Vagina (tissue), 2 donors: ENCODE measurements at regions not wholly inside any gene's neighbourhood (a gene's known extent, or its start where the extent isn't known, plus 50 kb on each side); places are given as distances from the start of the nearest gene placed in this dataset.
"Not testable (repeated sequence)": the region's sequence is repeated elsewhere in the genome, so short reads cannot be mapped to it uniquely, and the experiment has no call there.

Experiments used
- DNase-seq, 2 donors: peaks; one replicate each; pipeline ENCODE4 v3.0.0-alpha.2; 2017; ENCODE audit errors: extremely low spot score in 2 of 2
- H3K27ac ChIP-seq: fragments of 200-600 bp; sonication (generic); one replicate; pipeline ENCODE4 v1.5.1; 2019
- H3K27me3 ChIP-seq: fragments of 200-600 bp; sonication (generic); one replicate; pipeline ENCODE4 v1.5.1; 2019
- H3K36me3 ChIP-seq, 2 donors: fragments of 200-600 bp; sonication (generic); one replicate each; pipeline ENCODE4 v1.5.1; 2017 to 2019
- H3K4me1 ChIP-seq: fragments of 200-600 bp; sonication (generic); one replicate; pipeline ENCODE4 v1.5.1; 2019
- H3K4me3 ChIP-seq, 2 donors: fragments of 200-600 bp; sonication (generic); 1 replicate in 1 of 2; 2 replicates in 1 of 2; pipeline ENCODE4 v1.5.1; 2016 to 2019
- H3K9me3 ChIP-seq: fragments of 200-600 bp; sonication (generic); one replicate; pipeline ENCODE4 v1.5.1; 2019
- CTCF ChIP-seq, 3 experiments: fragments of 450-650 bp in 2 of 3; fragments of 200-600 bp in 1 of 3; sonication (generic) in 1 of 3; IDR thresholded peaks; one replicate each; pipeline ENCODE4 v1.5.1; 2017 to 2019; ENCODE audit warnings: antibody characterized with exemption in 3 of 3, mild to moderate bottlenecking in 2 of 3, moderate library complexity in 2 of 3
- POLR2A ChIP-seq, 2 donors: fragments of 450-650 bp; IDR thresholded peaks; one replicate each; pipeline ENCODE4 v1.6.1; 2017; ENCODE audit warnings: antibody characterized with exemption in 2 of 2, mild to moderate bottlenecking in 2 of 2, moderate library complexity in 2 of 2
- POLR2AphosphoS5 ChIP-seq, 2 donors: sonication (generic); formaldehyde crosslinking; IDR thresholded peaks; one replicate each; pipeline ENCODE4 v1.9.0; 2017; ENCODE audit warnings: antibody characterized with exemption in 2 of 2, mild to moderate bottlenecking in 2 of 2, low read depth in 1 of 2; ENCODE audit not compliant: insufficient read depth in 1 of 2
- intact Hi-C: fragments of 100-400 bp; cut with DNase I; formaldehyde crosslinking; loops from one replicate; pipeline ENCODE4 v1.15.1; 2023

GRCh38 chr3:168794427-168794826, 698.7 kb upstream of the GOLIM4 start:
- DNase-seq: no peak
- intact Hi-C loops: no loop called here
- TF ChIP-seq POLR2AphosphoS5 (IDR thresholded peaks at IDR 0.05; ENCODE audit: insufficient read depth in 1 of 2, low read depth in 1 of 2) (no peak), CTCF (IDR thresholded peaks at IDR 0.05) (no peak), POLR2A (IDR thresholded peaks at IDR 0.05) (no peak)
- Histone ChIP-seq H3K4me1 (no peaks in the 10 kb centered on the region), H3K36me3 (no peaks in the 10 kb centered on the region), H3K4me3 (no peak overlapping the region), H3K9me3 (no peaks in the 10 kb centered on the region), H3K27me3 (no peaks in the 10 kb centered on the region), H3K27ac (no peak overlapping the region)

GRCh38 chr3:168782193-168782592, 686.5 kb upstream of the GOLIM4 start:
- DNase-seq: no peak
- Histone ChIP-seq H3K27ac (no peak overlapping the region), H3K4me3 (no peak overlapping the region), H3K9me3 (no peaks in the 10 kb centered on the region), H3K4me1 (no peaks in the 10 kb centered on the region), H3K36me3 (no peaks in the 10 kb centered on the region), H3K27me3 (no peaks in the 10 kb centered on the region)
- TF ChIP-seq CTCF (IDR thresholded peaks at IDR 0.05) (no peak), POLR2A (IDR thresholded peaks at IDR 0.05) (no peak), POLR2AphosphoS5 (IDR thresholded peaks at IDR 0.05; ENCODE audit: insufficient read depth in 1 of 2, low read depth in 1 of 2) (no peak)
- intact Hi-C loops: no loop called here

- H3K27ac ChIP-seq, DNase-seq, H3K27me3 ChIP-seq, H3K4me3 ChIP-seq, H3K9me3 ChIP-seq, H3K4me1 ChIP-seq, H3K36me3 ChIP-seq, intact Hi-C loops: not testable (repeated sequence)
These were observed 684.4 kb upstream of the GOLIM4 start for GRCh38 chr3:168779970-168780645.

- intact Hi-C loops: no loop called here
- H3K4me3 ChIP-seq: no peak overlapping the region
- H3K27me3 ChIP-seq: no peaks in the 10 kb centered on the region
- no peak for DNase-seq
- H3K36me3 ChIP-seq: no peaks in the 10 kb centered on the region
- no peak overlapping the region for H3K27ac ChIP-seq
- TF ChIP-seq CTCF (IDR thresholded peaks at IDR 0.05): no peak
- no peak for TF ChIP-seq POLR2A (IDR thresholded peaks at IDR 0.05)
- TF ChIP-seq POLR2AphosphoS5 (IDR thresholded peaks at IDR 0.05; ENCODE audit: insufficient read depth in 1 of 2, low read depth in 1 of 2): no peak
- H3K4me1 ChIP-seq: no peaks in the 10 kb centered on the region
- H3K9me3 ChIP-seq: no peaks in the 10 kb centered on the region
These were observed 658.0 kb upstream of the GOLIM4 start for GRCh38 chr3:168753724-168754123.

- Histone ChIP-seq H3K27ac (no peak overlapping the region), H3K4me1 (no peaks in the 10 kb centered on the region), H3K9me3 (no peaks in the 10 kb centered on the region), H3K36me3 (no peaks in the 10 kb centered on the region), H3K4me3 (no peak overlapping the region), H3K27me3 (no peaks in the 10 kb centered on the region)
- TF ChIP-seq CTCF (IDR thresholded peaks at IDR 0.05) (no peak), POLR2A (IDR thresholded peaks at IDR 0.05) (no peak), POLR2AphosphoS5 (IDR thresholded peaks at IDR 0.05; ENCODE audit: insufficient read depth in 1 of 2, low read depth in 1 of 2) (no peak)
- intact Hi-C loops: no loop called here
- no peak for DNase-seq
These were observed 656.6 kb upstream of the GOLIM4 start for GRCh38 chr3:168752339-168752738.
